ENCODE measurements at regions not wholly inside any gene's neighbourhood (a gene's known extent, or its start where the extent isn't known, plus 50 kb on each side); places are given as distances from the start of the nearest gene placed in this dataset.

GRCh38 chr10:29853913-29854312, 205.5 kb downstream of the JCAD start:
- H3K27ac Mint-ChIP-seq = no peak overlapping the region
- no peaks in the 10 kb centered on the region for H3K36me3 Mint-ChIP-seq
- no peaks in the 10 kb centered on the region for H3K27me3 Mint-ChIP-seq (ENCODE audit: low read depth)
- DNase-seq (ENCODE audit: low spot score in 2 of 2, unreplicated experiment in 2 of 2) = no peak
- H3K4me3 Mint-ChIP-seq = no peak overlapping the region
- peaks cover 4% of the 10 kb centered on the region for H3K9me3 Mint-ChIP-seq
- peaks cover 35% of the 10 kb centered on the region for H3K4me1 Mint-ChIP-seq
- no peak for TF ChIP-seq CTCF (IDR thresholded peaks at IDR 0.05; ENCODE audit: unreplicated experiment)

GRCh38 chr10:29851241-29851640, 208.1 kb downstream of the JCAD start:
- DNase-seq (ENCODE audit: low spot score in 2 of 2, unreplicated experiment in 2 of 2) = no peak
- Mint-ChIP-seq H3K4me1 (peaks cover 21% of the 10 kb centered on the region), H3K9me3 (peaks cover 4% of the 10 kb centered on the region), H3K27ac (no peak overlapping the region), H3K27me3 (ENCODE audit: low read depth) (no peaks in the 10 kb centered on the region), H3K36me3 (no peaks in the 10 kb centered on the region), H3K4me3 (no peak overlapping the region)
- no peak for TF ChIP-seq CTCF (IDR thresholded peaks at IDR 0.05; ENCODE audit: unreplicated experiment)

- no peaks in the 10 kb centered on the region for H3K27me3 Mint-ChIP-seq (ENCODE audit: low read depth)
- peaks cover 6% of the 10 kb centered on the region for H3K9me3 Mint-ChIP-seq
- DNase-seq (ENCODE audit: low spot score in 2 of 2, unreplicated experiment in 2 of 2) = no peak
- peaks cover 2% of the 10 kb centered on the region for H3K36me3 Mint-ChIP-seq
- peaks cover 20% of the 10 kb centered on the region for H3K4me1 Mint-ChIP-seq
- no peak for TF ChIP-seq CTCF (IDR thresholded peaks at IDR 0.05; ENCODE audit: unreplicated experiment)
- H3K27ac Mint-ChIP-seq = no peak overlapping the region
- no peak overlapping the region for H3K4me3 Mint-ChIP-seq
Observed at GRCh38 chr10:29850371-29850770, 209.0 kb downstream of the JCAD start.

GRCh38 chr10:29849886-29850285, 209.5 kb downstream of the JCAD start:
- Mint-ChIP-seq H3K36me3 (peaks cover 5% of the 10 kb centered on the region), H3K27ac (peak overlapping the region; percentile 88), H3K27me3 (ENCODE audit: low read depth) (no peaks in the 10 kb centered on the region), H3K4me3 (peak overlapping the region; percentile 24), H3K4me1 (peaks cover 19% of the 10 kb centered on the region), H3K9me3 (peaks cover 11% of the 10 kb centered on the region)
- TF ChIP-seq CTCF (IDR thresholded peaks at IDR 0.05; ENCODE audit: unreplicated experiment) = no peak
- DNase-seq (ENCODE audit: low spot score in 2 of 2, unreplicated experiment in 2 of 2) = no peak

DNA sequence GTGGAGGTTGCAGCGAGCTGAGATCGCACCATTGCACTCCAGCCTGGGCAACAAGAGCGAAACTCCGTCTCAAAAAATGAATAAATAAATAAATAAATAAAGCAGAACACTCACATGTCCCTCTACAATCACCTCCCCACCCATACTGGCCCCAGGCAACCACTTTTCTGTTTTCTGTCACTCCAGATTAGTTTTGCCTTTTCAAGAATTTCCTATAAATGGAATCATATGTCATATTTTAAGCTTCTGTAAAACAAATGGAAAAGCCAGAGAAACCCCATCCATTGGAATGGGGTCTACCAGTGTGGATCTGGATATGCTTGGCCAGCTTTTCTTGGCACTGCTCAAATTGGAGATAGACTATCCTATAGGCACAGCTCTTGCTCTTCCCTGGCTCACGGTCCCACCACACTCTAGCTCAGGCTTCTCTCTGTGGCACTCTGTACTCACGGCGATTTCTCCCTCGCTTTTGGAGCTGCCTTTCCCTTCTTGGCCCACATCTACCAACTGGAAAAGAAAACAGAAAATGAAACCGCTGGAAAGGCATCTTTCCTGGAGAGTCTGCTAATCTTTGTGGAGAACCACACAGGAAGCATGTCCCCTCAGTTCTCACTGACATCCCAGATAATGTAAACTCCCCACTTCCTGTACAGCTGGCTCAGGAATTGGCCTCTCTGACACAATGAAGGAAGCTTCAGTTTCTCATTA, 210.1 kb downstream of the JCAD start:
- peaks cover 15% of the 10 kb centered on the region for H3K9me3 Mint-ChIP-seq
- DNase-seq (ENCODE audit: low spot score in 2 of 2, unreplicated experiment in 2 of 2) = no peak
- H3K36me3 Mint-ChIP-seq = peaks cover 6% of the 10 kb centered on the region
- peaks cover 15% of the 10 kb centered on the region for H3K4me1 Mint-ChIP-seq
- no peaks in the 10 kb centered on the region for H3K27me3 Mint-ChIP-seq (ENCODE audit: low read depth)
- no peak for TF ChIP-seq CTCF (IDR thresholded peaks at IDR 0.05; ENCODE audit: unreplicated experiment)
- peak overlapping the region; percentile 24 for H3K4me3 Mint-ChIP-seq
- peak overlapping the region; percentile 88 for H3K27ac Mint-ChIP-seq

Measured in mesothelial cell of epicardium (in vitro differentiated cells).